Neural cell (in vitro differentiated cells): ENCODE measurements at regions not wholly inside any gene's neighbourhood (a gene's known extent, or its start where the extent isn't known, plus 50 kb on each side); places are given as distances from the start of the nearest gene placed in this dataset.

ENCODE experiments used
- H2AFZ ChIP-seq: fragments of 200-600, 300-800 bp; sonication (generic), shearing (Covaris generic); 2 replicates; pipeline ENCODE4 v1.6.0; 2014; ENCODE audit warnings: low read depth, mild to moderate bottlenecking, antibody characterized with exemption, low read length, moderate library complexity
- H3F3A ChIP-seq: fragments of 200-600 bp; shearing (Covaris generic); 2 replicates; pipeline ENCODE4 v1.6.1; 2016; ENCODE audit warnings: mild to moderate bottlenecking, moderate library complexity, mixed read lengths, antibody characterized with exemption, low read length; ENCODE audit not compliant: insufficient read depth, poor library complexity, severe bottlenecking
- H3K27ac ChIP-seq: fragments of 200-600, 300-800 bp; sonication (generic), shearing (Covaris generic); 2 replicates; pipeline ENCODE4 v1.5.1; 2014; ENCODE audit warnings: mild to moderate bottlenecking, low read length, moderate library complexity
- H3K27me3 ChIP-seq: fragments of 300-800, 200-600 bp; sonication (generic), shearing (Covaris generic); 2 replicates; pipeline ENCODE4 v1.6.0; 2014; ENCODE audit warnings: mild to moderate bottlenecking, low read depth, low read length, moderate library complexity; ENCODE audit not compliant: insufficient read depth
- H3K36me3 ChIP-seq: fragments of 300-800, 200-600 bp; sonication (generic), shearing (Covaris generic); 2 replicates; pipeline ENCODE4 v1.5.1; 2014; ENCODE audit warnings: mild to moderate bottlenecking, antibody characterized with exemption, low read length, moderate library complexity; ENCODE audit not compliant: insufficient read depth
- H3K4me2 ChIP-seq: fragments of 300-800, 200-600 bp; sonication (generic), shearing (Covaris generic); 2 replicates; pipeline ENCODE4 v1.6.0; 2014; ENCODE audit warnings: mild to moderate bottlenecking, low read length
- H3K4me3 ChIP-seq: fragments of 300-800, 200-600 bp; sonication (generic), shearing (Covaris generic); 2 replicates; pipeline ENCODE4 v1.5.1; 2014; ENCODE audit warnings: mild to moderate bottlenecking, low read length, moderate library complexity
- H3K79me2 ChIP-seq: fragments of 200-600 bp; shearing (Covaris generic); replicated peaks from 2 replicates; pipeline ENCODE4 v1.6.0; 2014; ENCODE audit warnings: mild to moderate bottlenecking, low read length, moderate library complexity; ENCODE audit not compliant: insufficient read depth
- H3K9ac ChIP-seq: fragments of 300-800, 200-600 bp; sonication (generic), shearing (Covaris generic); 2 replicates; pipeline ENCODE4 v1.6.1; 2016; ENCODE audit warnings: mild to moderate bottlenecking, low read length, mixed read lengths
- H3K9me2 ChIP-seq: fragments of 200-600 bp; shearing (Covaris generic); 2 replicates; pipeline ENCODE4 v1.6.1; 2016; ENCODE audit warnings: mild to moderate bottlenecking, low read length, mixed read lengths; ENCODE audit not compliant: insufficient read depth
- H3K9me3 ChIP-seq: fragments of 200-600, 300-800 bp; sonication (generic), shearing (Covaris generic); 2 replicates; pipeline ENCODE4 v1.6.1; 2016; ENCODE audit warnings: mild to moderate bottlenecking, mixed run types, low read length, moderate library complexity, mixed read lengths
- H4K20me1 ChIP-seq: fragments of 200-600 bp; shearing (Covaris generic); 2 replicates; pipeline ENCODE4 v1.6.1; 2016; ENCODE audit warnings: mild to moderate bottlenecking, mixed run types; ENCODE audit not compliant: insufficient read depth
- EP300 ChIP-seq: fragments of 450-650 bp; conservative IDR thresholded peaks from 2 replicates; pipeline ENCODE4 v1.6.1; 2014; ENCODE audit warnings: antibody characterized with exemption, mild to moderate bottlenecking, moderate library complexity; ENCODE audit not compliant: poor library complexity, severe bottlenecking
- EZH2 ChIP-seq: fragments of 200-600, 300-800 bp; shearing (Covaris generic), sonication (generic); IDR thresholded peaks from 2 replicates; pipeline ENCODE4 v1.6.1; 2014; ENCODE audit warnings: antibody characterized with exemption, low read length, borderline replicate concordance, mild to moderate bottlenecking; ENCODE audit not compliant: insufficient read depth, poor library complexity, severe bottlenecking
- MXI1 ChIP-seq: fragments of 450-650 bp; conservative IDR thresholded peaks from 2 replicates; pipeline ENCODE4 v1.6.1; 2014; ENCODE audit warnings: antibody characterized with exemption, mild to moderate bottlenecking; ENCODE audit not compliant: poor library complexity, severe bottlenecking
- POLR2AphosphoS5 ChIP-seq: IDR thresholded peaks from 2 replicates; pipeline ENCODE4 v1.6.1; 2012
- RAD21 ChIP-seq: fragments of 450-650 bp; conservative IDR thresholded peaks from 2 replicates; pipeline ENCODE4 v1.6.1; 2014; ENCODE audit warnings: antibody characterized with exemption, mild to moderate bottlenecking, moderate library complexity
- SMC3 ChIP-seq: fragments of 450-650 bp; conservative IDR thresholded peaks from 2 replicates; pipeline ENCODE4 v1.6.1; 2014; ENCODE audit warnings: antibody characterized with exemption, mild to moderate bottlenecking, moderate library complexity; ENCODE audit not compliant: poor library complexity
- TAF1 ChIP-seq: IDR thresholded peaks from 2 replicates; pipeline ENCODE4 v1.6.1; 2012; ENCODE audit warnings: low read depth
- TF ChIP-seq, protein P1 (sequence below): IDR thresholded peaks from 2 replicates; pipeline ENCODE4 v1.6.1; 2012; ENCODE audit warnings: borderline replicate concordance
- TF ChIP-seq, protein P2 (sequence below): fragments of 450-650 bp; IDR thresholded peaks from 2 replicates; pipeline ENCODE4 v1.5.1; 2014; ENCODE audit warnings: antibody characterized with exemption, mild to moderate bottlenecking, moderate library complexity; ENCODE audit not compliant: poor library complexity, severe bottlenecking

DNA sequence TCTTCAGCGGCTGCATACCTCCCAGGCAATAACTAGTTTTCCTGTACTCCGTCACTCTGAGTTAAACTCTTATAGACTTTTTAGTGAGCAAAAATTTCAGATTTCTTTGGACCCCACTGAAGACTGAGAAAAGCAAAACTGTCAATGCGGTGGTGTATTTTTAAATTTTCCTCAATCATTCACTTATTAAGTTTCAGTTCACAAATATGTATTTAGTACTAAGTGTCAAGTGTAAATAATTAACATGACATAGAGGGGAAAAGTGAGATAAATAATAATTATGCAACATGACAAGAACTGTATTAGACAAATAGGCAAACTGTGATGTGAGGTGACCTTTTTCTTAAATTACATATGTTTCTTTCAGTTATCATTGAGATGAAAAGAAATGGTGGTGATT is 124.4 kb downstream of the NAF1 start:
- H3K27me3 ChIP-seq, result no peaks in the 10 kb centered on the region
- no peak overlapping the region for H3K27ac ChIP-seq
- no peaks in the 10 kb centered on the region for H3F3A ChIP-seq
- no peaks in the 10 kb centered on the region for H3K79me2 ChIP-seq
- no peak overlapping the region for H3K9ac ChIP-seq
- H3K9me3 ChIP-seq, result no peaks in the 10 kb centered on the region
- H3K4me3 ChIP-seq, result no peak overlapping the region
- H3K9me2 ChIP-seq, result no peaks in the 10 kb centered on the region
- TF ChIP-seq MXI1 (no peak), POLR2AphosphoS5 (no peak), EZH2 (no peak), EP300 (no peak), SMC3 (no peak), TAF1 (no peak), RAD21 (no peak)
- TF ChIP-seq, protein P1, sequence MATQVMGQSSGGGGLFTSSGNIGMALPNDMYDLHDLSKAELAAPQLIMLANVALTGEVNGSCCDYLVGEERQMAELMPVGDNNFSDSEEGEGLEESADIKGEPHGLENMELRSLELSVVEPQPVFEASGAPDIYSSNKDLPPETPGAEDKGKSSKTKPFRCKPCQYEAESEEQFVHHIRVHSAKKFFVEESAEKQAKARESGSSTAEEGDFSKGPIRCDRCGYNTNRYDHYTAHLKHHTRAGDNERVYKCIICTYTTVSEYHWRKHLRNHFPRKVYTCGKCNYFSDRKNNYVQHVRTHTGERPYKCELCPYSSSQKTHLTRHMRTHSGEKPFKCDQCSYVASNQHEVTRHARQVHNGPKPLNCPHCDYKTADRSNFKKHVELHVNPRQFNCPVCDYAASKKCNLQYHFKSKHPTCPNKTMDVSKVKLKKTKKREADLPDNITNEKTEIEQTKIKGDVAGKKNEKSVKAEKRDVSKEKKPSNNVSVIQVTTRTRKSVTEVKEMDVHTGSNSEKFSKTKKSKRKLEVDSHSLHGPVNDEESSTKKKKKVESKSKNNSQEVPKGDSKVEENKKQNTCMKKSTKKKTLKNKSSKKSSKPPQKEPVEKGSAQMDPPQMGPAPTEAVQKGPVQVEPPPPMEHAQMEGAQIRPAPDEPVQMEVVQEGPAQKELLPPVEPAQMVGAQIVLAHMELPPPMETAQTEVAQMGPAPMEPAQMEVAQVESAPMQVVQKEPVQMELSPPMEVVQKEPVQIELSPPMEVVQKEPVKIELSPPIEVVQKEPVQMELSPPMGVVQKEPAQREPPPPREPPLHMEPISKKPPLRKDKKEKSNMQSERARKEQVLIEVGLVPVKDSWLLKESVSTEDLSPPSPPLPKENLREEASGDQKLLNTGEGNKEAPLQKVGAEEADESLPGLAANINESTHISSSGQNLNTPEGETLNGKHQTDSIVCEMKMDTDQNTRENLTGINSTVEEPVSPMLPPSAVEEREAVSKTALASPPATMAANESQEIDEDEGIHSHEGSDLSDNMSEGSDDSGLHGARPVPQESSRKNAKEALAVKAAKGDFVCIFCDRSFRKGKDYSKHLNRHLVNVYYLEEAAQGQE, result no peak
- TF ChIP-seq, protein P2, sequence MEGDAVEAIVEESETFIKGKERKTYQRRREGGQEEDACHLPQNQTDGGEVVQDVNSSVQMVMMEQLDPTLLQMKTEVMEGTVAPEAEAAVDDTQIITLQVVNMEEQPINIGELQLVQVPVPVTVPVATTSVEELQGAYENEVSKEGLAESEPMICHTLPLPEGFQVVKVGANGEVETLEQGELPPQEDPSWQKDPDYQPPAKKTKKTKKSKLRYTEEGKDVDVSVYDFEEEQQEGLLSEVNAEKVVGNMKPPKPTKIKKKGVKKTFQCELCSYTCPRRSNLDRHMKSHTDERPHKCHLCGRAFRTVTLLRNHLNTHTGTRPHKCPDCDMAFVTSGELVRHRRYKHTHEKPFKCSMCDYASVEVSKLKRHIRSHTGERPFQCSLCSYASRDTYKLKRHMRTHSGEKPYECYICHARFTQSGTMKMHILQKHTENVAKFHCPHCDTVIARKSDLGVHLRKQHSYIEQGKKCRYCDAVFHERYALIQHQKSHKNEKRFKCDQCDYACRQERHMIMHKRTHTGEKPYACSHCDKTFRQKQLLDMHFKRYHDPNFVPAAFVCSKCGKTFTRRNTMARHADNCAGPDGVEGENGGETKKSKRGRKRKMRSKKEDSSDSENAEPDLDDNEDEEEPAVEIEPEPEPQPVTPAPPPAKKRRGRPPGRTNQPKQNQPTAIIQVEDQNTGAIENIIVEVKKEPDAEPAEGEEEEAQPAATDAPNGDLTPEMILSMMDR, result no peak
- H2AFZ ChIP-seq, result no peak overlapping the region
- H4K20me1 ChIP-seq, result no peaks in the 10 kb centered on the region
- no peaks in the 10 kb centered on the region for H3K36me3 ChIP-seq
- no peak overlapping the region for H3K4me2 ChIP-seq

DNA sequence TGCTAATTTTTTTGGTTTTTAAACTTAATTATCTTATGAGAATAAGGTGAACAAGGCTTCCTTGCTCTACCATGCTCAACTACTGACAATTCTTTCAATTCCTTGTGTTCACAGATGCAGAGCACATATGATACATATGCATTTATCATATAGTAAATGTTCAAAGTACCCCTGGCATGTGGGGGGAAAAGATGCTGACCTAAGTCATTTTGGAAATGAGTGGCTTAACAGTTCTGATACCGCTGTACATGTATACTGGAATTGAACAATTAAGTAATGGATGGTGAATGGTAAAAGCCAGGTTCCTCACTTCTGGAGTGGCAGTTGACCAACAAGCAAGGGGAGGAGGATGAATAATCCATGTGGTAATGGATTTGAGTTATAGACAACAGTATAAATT is 149.6 kb downstream of the NAF1 start:
- no peaks in the 10 kb centered on the region for H3K79me2 ChIP-seq
- H2AFZ ChIP-seq, result no peak overlapping the region
- no peaks in the 10 kb centered on the region for H3K27me3 ChIP-seq
- no peaks in the 10 kb centered on the region for H3K9me3 ChIP-seq
- H3K4me2 ChIP-seq, result no peak overlapping the region
- no peaks in the 10 kb centered on the region for H3F3A ChIP-seq
- H3K36me3 ChIP-seq, result no peaks in the 10 kb centered on the region
- no peak overlapping the region for H3K4me3 ChIP-seq
- H3K9ac ChIP-seq, result no peak overlapping the region
- no peaks in the 10 kb centered on the region for H4K20me1 ChIP-seq
- H3K27ac ChIP-seq, result no peak overlapping the region
- TF ChIP-seq RAD21 (no peak), MXI1 (no peak), SMC3 (no peak), EP300 (no peak), TAF1 (no peak), POLR2AphosphoS5 (no peak), EZH2 (no peak)
- TF ChIP-seq, protein P1, result no peak
- TF ChIP-seq, protein P2, result no peak
- no peaks in the 10 kb centered on the region for H3K9me2 ChIP-seq
